CD4-positive, alpha-beta T cell treated with Interleukin-2 at 100 ng/mL for 4 hours (primary cell): ENCODE measurements at regions not wholly inside any gene's neighbourhood (a gene's known extent, or its start where the extent isn't known, plus 50 kb on each side); places are given as distances from the start of the nearest gene placed in this dataset.

Experiments used
- DNase-seq: peaks from one replicate; pipeline ENCODE4 v3.0.0-alpha.2; 2020; ENCODE audit warnings: low spot score

DNA sequence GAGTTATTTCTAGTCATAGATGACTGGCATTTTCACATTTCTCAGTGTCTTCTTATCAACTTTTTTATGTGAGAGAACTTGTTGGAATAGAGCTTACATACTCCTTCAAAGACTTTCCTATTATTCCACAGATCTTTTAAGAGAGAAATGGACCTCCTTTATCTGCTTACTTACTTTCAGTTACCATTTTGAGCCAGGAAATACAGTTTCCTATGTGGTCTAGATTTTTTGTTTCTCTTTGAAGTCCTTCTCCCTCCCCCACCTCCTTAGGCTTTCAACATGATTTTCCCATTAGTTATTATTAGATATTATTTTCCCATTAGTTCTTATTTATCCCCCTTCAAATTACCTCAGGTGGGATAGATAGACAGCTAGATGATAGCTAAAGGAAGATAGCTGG lies 289.1 kb upstream of the ITGA1 start:
- no peak for DNase-seq

DNA sequence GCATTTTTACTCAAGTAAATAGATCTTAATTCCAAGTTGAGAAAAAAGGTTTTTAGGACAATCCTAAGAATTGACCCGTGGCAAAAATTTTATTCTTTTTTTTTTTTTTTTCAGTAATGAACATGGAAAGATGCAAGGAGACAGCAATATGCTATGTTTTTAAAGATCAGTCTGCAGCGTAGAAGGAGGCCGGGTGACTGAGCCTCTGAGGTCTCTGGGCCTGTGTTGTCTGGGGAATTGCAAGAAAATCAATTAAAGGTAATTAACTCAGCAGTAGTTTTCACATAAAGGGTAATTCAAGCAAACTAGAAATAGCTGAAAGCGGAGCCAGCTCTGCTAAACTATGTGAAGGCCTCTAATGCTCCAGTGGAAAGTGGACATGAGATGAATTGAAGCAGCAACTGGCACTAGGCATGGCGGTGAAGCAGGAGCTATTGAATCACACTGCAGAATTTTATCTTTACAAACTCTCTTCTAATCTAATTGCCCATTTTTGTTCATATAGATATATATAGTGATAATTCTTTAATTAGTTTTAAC lies 285.2 kb upstream of the ITGA1 start:
- DNase-seq: no peak

DNA sequence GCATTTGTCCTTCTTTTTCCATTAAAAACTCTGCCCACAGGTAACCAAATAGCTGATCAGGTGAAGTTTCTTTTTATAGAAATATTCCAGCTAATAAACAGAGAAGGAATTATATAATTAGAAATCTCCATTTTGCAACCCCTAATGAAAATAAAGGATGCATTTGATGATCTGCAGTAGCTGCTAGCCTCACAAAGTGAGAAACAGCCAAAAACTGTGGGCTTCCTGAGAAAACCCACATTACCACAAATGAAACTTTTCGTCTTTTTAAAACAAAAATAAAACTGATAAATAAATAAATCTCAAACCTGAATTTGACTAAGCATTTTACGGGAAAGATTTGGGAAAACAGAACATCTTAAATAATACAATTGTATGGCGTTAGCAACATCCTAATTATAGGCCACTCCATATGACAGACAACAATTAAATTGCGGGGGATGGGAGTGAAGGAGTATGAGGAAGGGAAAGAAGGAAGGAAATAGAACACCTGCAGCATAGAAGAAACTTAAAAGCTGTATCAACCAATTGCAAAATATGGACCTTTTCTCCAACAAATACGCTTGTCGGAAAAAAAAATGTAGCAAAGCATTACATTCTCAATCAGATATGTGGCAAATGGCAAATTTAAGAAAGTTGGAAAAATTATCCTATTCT lies 283.0 kb upstream of the ITGA1 start:
- DNase-seq: no peak

- DNase-seq: no peak
Observed at GRCh38 chr5:52517667-52518066, 270.0 kb upstream of the ITGA1 start.

GRCh38 chr5:52520171-52520570 lies 267.5 kb upstream of the ITGA1 start:
- no peak for DNase-seq

GRCh38 chr5:52521236-52521635 lies 266.5 kb upstream of the ITGA1 start:
- no peak for DNase-seq

- DNase-seq: no peak
Observed at GRCh38 chr5:52523701-52524100, 264.0 kb upstream of the ITGA1 start.

DNA sequence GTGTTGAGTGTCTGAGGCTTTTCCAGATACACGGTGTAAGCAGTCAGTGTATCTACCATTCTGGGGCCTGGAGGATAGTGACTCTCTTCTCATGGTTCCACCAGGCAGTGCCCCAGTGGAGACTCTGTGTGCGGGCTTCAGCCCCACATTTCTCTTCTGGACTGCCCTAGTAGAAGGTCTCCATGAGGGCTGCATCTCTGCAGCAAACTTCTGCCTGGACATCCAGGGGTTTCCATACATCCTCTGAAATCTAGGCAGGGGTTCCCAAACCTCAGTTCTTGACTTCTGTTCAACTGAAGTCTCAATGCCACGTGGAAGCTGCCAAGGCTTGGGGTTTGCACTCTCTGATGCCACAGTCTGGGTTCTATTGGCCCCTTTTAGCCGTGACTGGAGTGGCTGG lies 256.6 kb upstream of the ITGA1 start:
- DNase-seq: no peak

DNA sequence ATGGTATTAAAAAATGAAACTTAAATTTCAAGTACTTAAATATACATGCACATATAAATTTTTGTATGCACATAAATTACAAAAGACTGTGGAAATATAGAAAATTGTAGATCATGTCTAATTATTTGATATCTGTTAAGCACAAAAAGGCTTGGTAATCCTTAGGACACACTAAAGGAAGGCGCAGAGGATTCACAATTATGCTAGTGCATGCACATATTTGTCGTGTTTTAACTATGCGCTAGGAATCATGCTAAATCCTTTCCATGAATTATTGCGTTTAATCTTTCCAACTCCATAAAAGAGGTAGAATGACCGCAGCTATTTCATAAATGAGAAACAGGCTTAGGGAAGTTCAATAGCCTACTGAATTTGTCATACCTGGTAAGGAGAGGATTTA lies 244.1 kb upstream of the ITGA1 start:
- DNase-seq: no peak

GRCh38 chr5:52544738-52545137 lies 243.0 kb upstream of the ITGA1 start:
- no peak for DNase-seq

GRCh38 chr5:52554293-52554692 lies 233.4 kb upstream of the ITGA1 start:
- DNase-seq: no peak

- DNase-seq: no peak
Observed at GRCh38 chr5:52560366-52560765, 227.3 kb upstream of the ITGA1 start.

DNA sequence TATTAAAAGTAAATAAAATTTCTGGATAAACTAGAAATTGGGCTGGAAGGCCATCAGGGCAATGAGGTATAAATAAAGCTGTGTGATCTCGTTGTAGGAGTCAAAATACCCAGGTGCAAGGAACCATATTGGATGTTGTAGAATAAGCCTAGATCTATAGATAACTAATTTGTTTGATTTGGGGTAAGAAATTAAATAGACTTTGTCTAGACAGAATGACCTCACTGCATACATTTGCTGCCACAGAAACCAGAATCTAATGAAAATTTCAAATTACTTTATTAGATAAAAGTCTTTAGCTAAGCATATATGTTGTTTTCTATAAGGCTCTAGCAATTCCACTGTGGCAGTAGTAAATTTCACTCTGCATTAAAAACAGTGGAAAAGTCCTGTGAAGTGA lies 225.2 kb upstream of the ITGA1 start:
- DNase-seq: no peak

DNA sequence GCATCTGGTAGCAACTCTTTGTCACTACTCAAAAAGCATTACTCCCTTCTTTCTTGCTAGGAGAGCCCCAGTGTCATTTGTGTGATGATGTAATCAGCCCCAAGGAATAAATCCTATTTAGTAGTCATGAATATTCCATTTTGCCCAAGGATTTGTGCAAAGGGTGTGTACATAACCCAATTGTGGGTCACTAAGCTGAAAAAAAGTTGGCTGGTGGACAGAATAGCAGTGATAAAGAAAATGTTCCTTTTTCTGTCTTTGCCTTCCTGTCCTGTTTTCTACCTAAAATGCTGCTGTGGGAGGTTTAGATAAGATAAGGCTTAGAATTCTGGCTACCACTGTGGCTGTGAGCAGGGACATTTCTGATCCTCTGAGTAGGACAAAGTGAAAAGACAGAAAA lies 223.1 kb upstream of the ITGA1 start:
- DNase-seq: no peak

DNA sequence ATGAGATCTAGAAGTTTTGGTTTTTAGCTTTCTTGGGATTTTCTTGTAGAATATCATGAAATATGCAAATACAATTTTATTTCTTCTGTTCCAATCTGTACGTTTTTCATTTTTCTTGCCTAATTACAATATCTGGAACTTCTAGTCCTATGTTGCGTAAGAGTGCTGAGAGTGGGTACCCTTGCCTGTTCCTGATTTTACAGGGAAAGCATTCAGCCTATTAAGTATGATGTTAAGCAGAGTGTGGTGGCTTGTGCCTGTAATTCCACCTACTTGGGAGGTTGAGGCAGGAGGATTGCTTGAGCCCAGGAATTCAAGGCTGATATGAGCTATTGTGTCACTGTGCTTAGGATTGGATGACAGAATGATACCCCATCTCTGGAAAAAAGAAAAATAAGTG lies 210.2 kb upstream of the ITGA1 start:
- no peak for DNase-seq

DNA sequence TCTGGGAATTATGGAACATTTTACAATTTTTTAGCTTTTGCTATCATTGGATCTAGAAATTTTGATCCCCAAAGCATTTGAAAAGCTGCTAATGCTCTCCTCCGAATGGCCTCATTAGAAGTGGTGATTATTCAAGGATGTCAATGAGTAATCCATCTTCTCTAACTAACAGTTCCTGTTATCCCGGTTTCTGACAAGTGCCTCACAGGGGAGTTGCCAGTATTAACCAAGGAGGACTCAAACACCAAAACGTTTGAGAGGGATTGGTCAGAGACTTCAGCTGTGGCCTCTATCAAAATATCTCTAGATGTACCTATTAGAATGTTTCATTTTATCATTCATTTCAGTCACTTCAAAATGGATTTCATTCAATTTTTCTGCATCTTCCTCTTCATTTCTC lies 208.3 kb upstream of the ITGA1 start:
- no peak for DNase-seq

GRCh38 chr5:52580921-52581320 lies 206.8 kb upstream of the ITGA1 start:
- DNase-seq: no peak

DNA sequence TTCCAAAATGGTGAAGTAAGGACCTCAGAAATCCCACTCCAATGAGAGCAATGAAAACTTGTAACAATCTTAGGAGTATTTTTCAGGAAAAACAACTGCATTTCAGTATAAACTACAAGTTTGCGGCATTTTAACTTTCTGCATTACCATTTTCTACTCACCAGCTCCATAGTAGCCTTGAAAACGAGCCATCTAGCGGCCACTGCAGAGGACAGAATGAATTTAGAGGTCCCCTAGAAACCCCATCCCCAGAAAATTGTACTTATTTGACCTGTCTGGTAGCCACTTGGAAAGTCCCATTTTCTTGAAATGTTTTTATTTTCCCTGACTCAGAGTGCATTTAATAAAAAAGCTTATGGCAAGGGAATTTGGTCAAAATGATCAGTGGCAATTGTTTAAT lies 205.4 kb upstream of the ITGA1 start:
- no peak for DNase-seq

GRCh38 chr5:52587131-52587530 lies 200.6 kb upstream of the ITGA1 start:
- no peak for DNase-seq

GRCh38 chr5:52597625-52598024 lies 190.1 kb upstream of the ITGA1 start:
- no peak for DNase-seq

- DNase-seq: no peak
Observed at GRCh38 chr5:52598968-52599367, 188.7 kb upstream of the ITGA1 start.

GRCh38 chr5:52603778-52604554 lies 183.8 kb upstream of the ITGA1 start:
- DNase-seq: no peak
